SKM-1 (cell line): ENCODE measurements at regions not wholly inside any gene's neighbourhood (a gene's known extent, or its start where the extent isn't known, plus 50 kb on each side); places are given as distances from the start of the nearest gene placed in this dataset.

ENCODE experiments used
- DNase-seq: peaks from one replicate; lab custom pipeline; 2025; ENCODE audit not compliant: unreplicated experiment; lab: John Stamatoyannopoulos, UW

- no peak for DNase-seq
Measured at GRCh38 chr5:167754501-167755021, 536.9 kb upstream of the WWC1 start.

GRCh38 chr5:167755420-167755819 is 536.0 kb upstream of the WWC1 start:
- no peak for DNase-seq

- no peak for DNase-seq
Measured at GRCh38 chr5:167759057-167759821, 532.2 kb upstream of the WWC1 start.

GRCh38 chr5:167763772-167764171 is 527.7 kb upstream of the WWC1 start:
- no peak for DNase-seq

- DNase-seq = no peak
Measured at GRCh38 chr5:167764641-167765289, 526.7 kb upstream of the WWC1 start.

GRCh38 chr5:167765352-167765751 is 526.1 kb upstream of the WWC1 start:
- no peak for DNase-seq

GRCh38 chr5:167766957-167767356 is 524.5 kb upstream of the WWC1 start:
- DNase-seq = no peak

- no peak for DNase-seq
Measured at GRCh38 chr5:167767795-167768194, 523.6 kb upstream of the WWC1 start.

- DNase-seq = no peak
Measured at GRCh38 chr5:167769846-167770413, 521.5 kb upstream of the WWC1 start.

- no peak for DNase-seq
Measured at GRCh38 chr5:167770461-167770860, 521.0 kb upstream of the WWC1 start.

GRCh38 chr5:167771571-167771970 is 519.9 kb upstream of the WWC1 start:
- no peak for DNase-seq

GRCh38 chr5:167773668-167774301 is 517.7 kb upstream of the WWC1 start:
- DNase-seq = no peak

- no peak for DNase-seq
Measured at GRCh38 chr5:167777746-167778145, 513.7 kb upstream of the WWC1 start.

- no peak for DNase-seq
Measured at GRCh38 chr5:167778228-167778627, 513.2 kb upstream of the WWC1 start.

- DNase-seq = no peak
Measured at GRCh38 chr5:167779644-167780043, 511.8 kb upstream of the WWC1 start.

GRCh38 chr5:167780177-167780576 is 511.3 kb upstream of the WWC1 start:
- DNase-seq = no peak

- DNase-seq = no peak
Measured at GRCh38 chr5:167783145-167783817, 508.2 kb upstream of the WWC1 start.

GRCh38 chr5:167785106-167785505 is 506.3 kb upstream of the WWC1 start:
- peak; percentile 49 for DNase-seq

GRCh38 chr5:167785901-167786300 is 505.5 kb upstream of the WWC1 start:
- no peak for DNase-seq

GRCh38 chr5:167786871-167787578 is 504.4 kb upstream of the WWC1 start:
- no peak for DNase-seq
